T-helper 2 cell treated with Interferon-gamma antibody and Interleukin-4, amounts not matched to agents 100 ng/mL and 5 ng/mL, for 36 hours (primary cell): ENCODE measurements at regions not wholly inside any gene's neighbourhood (a gene's known extent, or its start where the extent isn't known, plus 50 kb on each side); places are given as distances from the start of the nearest gene placed in this dataset.
"Not testable (repeated sequence)": the region's sequence is repeated elsewhere in the genome, so short reads cannot be mapped to it uniquely, and the experiment has no call there.

Experiments
- intact Hi-C: fragments of 100-400 bp; cut with micrococcal nuclease; formaldehyde crosslinking; loops from one replicate; pipeline ENCODE4 v1.15.1; 2023

GRCh38 chr5:63125392-63125791, 546.8 kb downstream of the LRRC70 start:
- intact Hi-C loops, result no loop called here

- intact Hi-C loops, result no loop called here
Measured at GRCh38 chr5:63124266-63124665, 545.6 kb downstream of the LRRC70 start.

- intact Hi-C loops, result no loop called here
Measured at GRCh38 chr5:63121471-63121870, 542.9 kb downstream of the LRRC70 start.

GRCh38 chr5:63118221-63118620, 539.6 kb downstream of the LRRC70 start:
- intact Hi-C loops, result no loop called here

GRCh38 chr5:63111891-63112290, 533.3 kb downstream of the LRRC70 start:
- intact Hi-C loops, result no loop called here

GRCh38 chr5:63101870-63102269, 523.3 kb downstream of the LRRC70 start:
- intact Hi-C loops, result no loop called here

GRCh38 chr5:63097286-63097685, 518.7 kb downstream of the LRRC70 start:
- intact Hi-C loops, result no loop called here

GRCh38 chr5:63094730-63095129, 516.1 kb downstream of the LRRC70 start:
- intact Hi-C loops, result no loop called here

- intact Hi-C loops, result no loop called here
Measured at GRCh38 chr5:63089147-63089546, 510.5 kb downstream of the LRRC70 start.

- intact Hi-C loops, result no loop called here
Measured at GRCh38 chr5:63085561-63085960, 506.9 kb downstream of the LRRC70 start.

- intact Hi-C loops, result not testable (repeated sequence)
Measured at GRCh38 chr5:63083689-63084088, 505.1 kb downstream of the LRRC70 start.

- intact Hi-C loops, result no loop called here
Measured at GRCh38 chr5:63081402-63081801, 502.8 kb downstream of the LRRC70 start.

- intact Hi-C loops, result no loop called here
Measured at GRCh38 chr5:63070001-63070400, 491.4 kb downstream of the LRRC70 start.

GRCh38 chr5:63055421-63055820, 476.8 kb downstream of the LRRC70 start:
- intact Hi-C loops, result no loop called here

GRCh38 chr5:63053019-63053638, 474.5 kb downstream of the LRRC70 start:
- intact Hi-C loops, result no loop called here

GRCh38 chr5:63050916-63051315, 472.3 kb downstream of the LRRC70 start:
- intact Hi-C loops, result no loop called here

GRCh38 chr5:63049935-63050334, 471.3 kb downstream of the LRRC70 start:
- intact Hi-C loops, result no loop called here

- intact Hi-C loops, result no loop called here
Measured at GRCh38 chr5:63043792-63044191, 465.2 kb downstream of the LRRC70 start.

- intact Hi-C loops, result no loop called here
Measured at GRCh38 chr5:63032343-63032742, 453.7 kb downstream of the LRRC70 start.

- intact Hi-C loops, result no loop called here
Measured at GRCh38 chr5:63029891-63030290, 451.3 kb downstream of the LRRC70 start.

GRCh38 chr5:63025679-63026078, 447.1 kb downstream of the LRRC70 start:
- intact Hi-C loops, result no loop called here

- intact Hi-C loops, result no loop called here
Measured at GRCh38 chr5:63022403-63022802, 443.8 kb downstream of the LRRC70 start.

GRCh38 chr5:63011158-63011557, 432.5 kb downstream of the LRRC70 start:
- intact Hi-C loops, result no loop called here

- intact Hi-C loops, result no loop called here
Measured at GRCh38 chr5:63008195-63008594, 429.6 kb downstream of the LRRC70 start.
